Stomach (tissue), 4 donors: ENCODE measurements at regions not wholly inside any gene's neighbourhood (a gene's known extent, or its start where the extent isn't known, plus 50 kb on each side); places are given as distances from the start of the nearest gene placed in this dataset.

ENCODE experiments used
- POLR2A ChIP-seq, 4 donors: fragments of 450-650 bp; IDR thresholded peaks; one replicate each; pipeline ENCODE4 v1.6.1; 2016; ENCODE audit warnings: antibody characterized with exemption in 4 of 4, control low read depth in 2 of 4, mild to moderate bottlenecking in 1 of 4, moderate library complexity in 1 of 4
- POLR2AphosphoS5 ChIP-seq, 3 donors: sonication (generic); formaldehyde crosslinking; IDR thresholded peaks; one replicate each; pipeline ENCODE4 v1.6.1; 2016; ENCODE audit warnings: antibody characterized with exemption in 3 of 3
- TF ChIP-seq, protein P1 (sequence below), 7 experiments: fragments of 450-650 bp in 4 of 7; fragments of 200-600 bp in 3 of 7; sonication (generic) in 3 of 7; IDR thresholded peaks; one replicate each; pipeline ENCODE4 v1.5.1; 2016 to 2019; ENCODE audit warnings: antibody characterized with exemption in 7 of 7, control low read depth in 2 of 7, mild to moderate bottlenecking in 1 of 7

GRCh38 chr1:110266834-110267233 is 56.7 kb downstream of the KCNC4 start:
- TF ChIP-seq, protein P1, sequence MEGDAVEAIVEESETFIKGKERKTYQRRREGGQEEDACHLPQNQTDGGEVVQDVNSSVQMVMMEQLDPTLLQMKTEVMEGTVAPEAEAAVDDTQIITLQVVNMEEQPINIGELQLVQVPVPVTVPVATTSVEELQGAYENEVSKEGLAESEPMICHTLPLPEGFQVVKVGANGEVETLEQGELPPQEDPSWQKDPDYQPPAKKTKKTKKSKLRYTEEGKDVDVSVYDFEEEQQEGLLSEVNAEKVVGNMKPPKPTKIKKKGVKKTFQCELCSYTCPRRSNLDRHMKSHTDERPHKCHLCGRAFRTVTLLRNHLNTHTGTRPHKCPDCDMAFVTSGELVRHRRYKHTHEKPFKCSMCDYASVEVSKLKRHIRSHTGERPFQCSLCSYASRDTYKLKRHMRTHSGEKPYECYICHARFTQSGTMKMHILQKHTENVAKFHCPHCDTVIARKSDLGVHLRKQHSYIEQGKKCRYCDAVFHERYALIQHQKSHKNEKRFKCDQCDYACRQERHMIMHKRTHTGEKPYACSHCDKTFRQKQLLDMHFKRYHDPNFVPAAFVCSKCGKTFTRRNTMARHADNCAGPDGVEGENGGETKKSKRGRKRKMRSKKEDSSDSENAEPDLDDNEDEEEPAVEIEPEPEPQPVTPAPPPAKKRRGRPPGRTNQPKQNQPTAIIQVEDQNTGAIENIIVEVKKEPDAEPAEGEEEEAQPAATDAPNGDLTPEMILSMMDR (IDR thresholded peaks at IDR 0.05), result no peak
- TF ChIP-seq POLR2A (IDR thresholded peaks at IDR 0.05) (no peak), POLR2AphosphoS5 (IDR thresholded peaks at IDR 0.05) (no peak)
